ENCODE measurements at regions not wholly inside any gene's neighbourhood (a gene's known extent, or its start where the extent isn't known, plus 50 kb on each side); places are given as distances from the start of the nearest gene placed in this dataset.

DNA sequence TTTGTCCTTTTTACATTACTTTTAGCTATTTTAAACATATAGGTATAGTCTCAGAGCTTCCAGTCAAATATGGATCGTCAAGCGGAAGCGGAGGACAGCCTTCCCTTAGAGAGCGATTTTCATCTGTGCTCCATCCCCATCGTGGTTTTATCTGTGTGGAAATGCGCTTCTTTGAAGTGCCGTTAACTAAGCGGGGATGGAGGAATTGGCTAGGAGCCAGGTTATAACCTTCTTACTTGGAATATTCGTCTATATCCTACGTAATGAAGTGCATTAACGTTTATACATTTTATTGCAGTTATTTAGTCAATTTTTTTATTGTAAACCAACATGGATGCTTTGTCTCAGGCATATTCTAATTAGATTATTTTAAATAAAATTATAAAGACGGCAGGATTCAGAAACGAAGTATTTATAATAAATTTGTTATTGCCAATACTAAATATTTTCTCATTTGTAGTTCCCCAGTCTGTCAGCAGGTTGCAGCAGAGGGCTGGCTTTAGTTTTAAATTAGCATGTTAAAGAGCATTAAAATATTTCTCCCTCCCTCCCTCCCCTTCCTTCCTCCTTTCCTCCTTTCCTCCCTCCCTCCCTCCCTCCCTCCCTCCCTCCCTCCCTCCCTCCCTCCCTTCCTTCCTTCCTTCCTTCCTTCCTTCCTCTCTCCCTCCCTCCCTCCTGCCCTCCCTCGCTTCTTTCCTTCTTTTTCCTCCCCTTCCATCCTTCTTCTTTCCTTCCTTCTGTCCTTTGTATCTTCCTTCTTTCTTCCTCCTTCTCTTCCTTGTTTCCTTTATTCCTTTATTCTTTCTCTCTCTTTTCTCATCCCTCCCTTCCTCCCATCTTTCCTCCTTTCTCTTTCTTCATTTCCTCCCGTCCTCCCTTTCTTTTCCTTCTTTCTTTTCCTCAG, 80.6 kb upstream of the DOCK10 start:
- intact Hi-C loops (cut with micrococcal nuclease; ENCODE audit: unreplicated experiment) = loop anchor here (1.0 to 5.0 kb wide), 3 partner anchors 80 to 537 kb away; partner anchors contain the start of gene DOCK10
- Histone ChIP-seq H3K9me3 (ENCODE audit: insufficient read depth, low read depth) (no peaks in the 10 kb centered on the region), H3K4me1 (replicated peaks; ENCODE audit: insufficient read depth) (peaks cover 15% of the 10 kb centered on the region), H3K36me3 (ENCODE audit: low read depth) (no peaks in the 10 kb centered on the region), H3F3A (ENCODE audit: insufficient read depth, low read depth) (no peaks in the 10 kb centered on the region), H2AFZ (no peak overlapping the region), H3K27me3 (ENCODE audit: insufficient read depth, low read depth) (no peaks in the 10 kb centered on the region), H4K20me1 (ENCODE audit: insufficient read depth) (no peaks in the 10 kb centered on the region; the same call in 1 of the 2 replicates), H3K9me2 (ENCODE audit: insufficient read depth) (no peaks in the 10 kb centered on the region), H3K27ac (no peak overlapping the region), H3K4me3 (no peak overlapping the region), H3K79me2 (ENCODE audit: low read depth) (no peaks in the 10 kb centered on the region), H3K4me2 (no peak overlapping the region)
- CTCF ChIA-PET = interaction anchor here (0.6 kb wide), 3 partner anchors 23 to 612 kb away, joined by 3 to 5 read pairs (median 3); no protein-coding TSS in a partner anchor
- no TSS peak for BruUV-seq (replicated peaks)
- TF ChIP-seq EZH2 (IDR thresholded peaks at IDR 0.05; ENCODE audit: low read depth) = no peak
- TF ChIP-seq CTCF (conservative IDR thresholded peaks at IDR 0.05) = peak; percentile 78
- DNase-seq = peak in 1 of 2 experiments; percentile 24
- POLR2A ChIA-PET (ENCODE audit: unreplicated experiment) = interaction anchor here (0.6 kb wide), 1 partner anchor 19 kb away, joined by 3 read pairs; no protein-coding TSS in a partner anchor

GRCh38 chr2:225122007-225122406, 79.7 kb upstream of the DOCK10 start:
- intact Hi-C loops (cut with micrococcal nuclease; ENCODE audit: unreplicated experiment) = loop anchor here (2.0 to 5.0 kb wide), 2 partner anchors 79 to 110 kb away; partner anchors contain the start of gene DOCK10
- BruUV-seq (replicated peaks) = no TSS peak
- no peaks in the 10 kb centered on the region for H3K9me3 ChIP-seq (ENCODE audit: insufficient read depth, low read depth)
- H2AFZ ChIP-seq = no peak overlapping the region
- no peaks in the 10 kb centered on the region for H3K27me3 ChIP-seq (ENCODE audit: insufficient read depth, low read depth)
- H3K4me1 ChIP-seq (replicated peaks; ENCODE audit: insufficient read depth) = peaks cover 15% of the 10 kb centered on the region
- no peaks in the 10 kb centered on the region for H3K9me2 ChIP-seq (ENCODE audit: insufficient read depth)
- DNase-seq = no peak
- no peaks in the 10 kb centered on the region for H3K36me3 ChIP-seq (ENCODE audit: low read depth)
- no peak overlapping the region for H3K4me3 ChIP-seq
- H3K27ac ChIP-seq = no peak overlapping the region
- H3K4me2 ChIP-seq = no peak overlapping the region
- no peaks in the 10 kb centered on the region; the same call in 1 of the 2 replicates for H4K20me1 ChIP-seq (ENCODE audit: insufficient read depth)
- TF ChIP-seq EZH2 (IDR thresholded peaks at IDR 0.05; ENCODE audit: low read depth) (no peak), CTCF (conservative IDR thresholded peaks at IDR 0.05) (no peak)
- H3F3A ChIP-seq (ENCODE audit: insufficient read depth, low read depth) = no peaks in the 10 kb centered on the region
- CTCF ChIA-PET = interaction anchor here (0.6 kb wide), 3 partner anchors 22 to 611 kb away, joined by 3 to 5 read pairs (median 3); no protein-coding TSS in a partner anchor
- POLR2A ChIA-PET (ENCODE audit: unreplicated experiment) = no interaction called here
- no peaks in the 10 kb centered on the region for H3K79me2 ChIP-seq (ENCODE audit: low read depth)

GRCh38 chr2:225120186-225120585, 77.9 kb upstream of the DOCK10 start:
- no TSS peak for BruUV-seq (replicated peaks)

More at GRCh38 chr2:225120186-225120585, 77.9 kb upstream of the DOCK10 start:
- H3K79me2 ChIP-seq (ENCODE audit: low read depth) = no peaks in the 10 kb centered on the region
- CTCF ChIA-PET = interaction anchor here (0.6 kb wide), 1 partner anchor 163 kb away, joined by 3 read pairs; no protein-coding TSS in a partner anchor
- DNase-seq = peak in 1 of 2 experiments; percentile 56
- H3K27ac ChIP-seq = 0 out of 2 replicates have a peak overlapping the region, but pooled peaks have one; percentile 2
- POLR2A ChIA-PET (ENCODE audit: unreplicated experiment) = interaction anchor here (0.6 to 0.7 kb wide), 2 partner anchors 29 to 812 kb away, joined by 3 to 11 read pairs; no protein-coding TSS in a partner anchor
- intact Hi-C loops (cut with micrococcal nuclease; ENCODE audit: unreplicated experiment) = loop anchor here (1.0 to 5.0 kb wide), 2 partner anchors 20 to 108 kb away; no protein-coding TSS in a partner anchor
- H3K9me2 ChIP-seq (ENCODE audit: insufficient read depth) = no peaks in the 10 kb centered on the region
- H3K27me3 ChIP-seq (ENCODE audit: insufficient read depth, low read depth) = no peaks in the 10 kb centered on the region
- peak overlapping the region; percentile 29 for H2AFZ ChIP-seq
- H4K20me1 ChIP-seq (ENCODE audit: insufficient read depth) = no peaks in the 10 kb centered on the region; the same call in 1 of the 2 replicates
- peaks cover 15% of the 10 kb centered on the region for H3K4me1 ChIP-seq (replicated peaks; ENCODE audit: insufficient read depth)
- no peak overlapping the region for H3K4me3 ChIP-seq
- no peak for TF ChIP-seq CTCF (conservative IDR thresholded peaks at IDR 0.05)
- TF ChIP-seq EZH2 (IDR thresholded peaks at IDR 0.05; ENCODE audit: low read depth) = no peak
- no peaks in the 10 kb centered on the region for H3F3A ChIP-seq (ENCODE audit: insufficient read depth, low read depth)
- H3K9me3 ChIP-seq (ENCODE audit: insufficient read depth, low read depth) = peaks cover 4% of the 10 kb centered on the region; the same call in 1 of the 2 replicates
- no peaks in the 10 kb centered on the region for H3K36me3 ChIP-seq (ENCODE audit: low read depth)
- no peak overlapping the region; the same call in 1 of the 2 replicates for H3K4me2 ChIP-seq
